K562 (cell line): ENCODE measurements at regions not wholly inside any gene's neighbourhood (a gene's known extent, or its start where the extent isn't known, plus 50 kb on each side); places are given as distances from the start of the nearest gene placed in this dataset.

Experiments
- ATAC-seq: fragments of 200-7000 bp; cut with Tn5 transposase; 3 replicates; pipeline ENCODE4 v1.9.1; 2020; ENCODE audit warnings: moderate library complexity
- BruUV-seq: library from RNA; stranded (reverse); fragments of 400-500 nt; replicated peaks from 2 replicates; lab custom pipeline; 2021; lab: Mats Ljungman, UMichigan
- CTCF ChIA-PET: fragments of 300-600 bp; formaldehyde crosslinking; extraction: SDS; loops from one replicate; lab custom pipeline; 2021; ENCODE audit warnings: low intra/inter-chr PET ratio; lab: Yijun Ruan, JAX
- POLR2A ChIA-PET: fragments of 300-600, 350-650 bp; sonication (Branson Sonifier 250); formaldehyde crosslinking; extraction: SDS; loops from one replicate; lab custom pipeline; 2021; ENCODE audit warnings: antibody characterized with exemption, inconsistent platforms; lab: Yijun Ruan, JAX
- DNase-seq, 4 experiments: peaks; one replicate each; pipeline versions ENCODE4 v3.0.0 to v3.0.0-alpha.2; 2011 to 2018; ENCODE audit warnings: low spot score in 3 of 4, mixed read lengths in 3 of 4; ENCODE audit errors: extremely low read depth in 1 of 4
- FAIRE-seq: peaks from 2 replicates; lab custom pipeline; 2011; peaks lifted over from hg19 to GRCh38; lab: Jason Lieb, UNC
- H2AFZ ChIP-seq: 2 replicates; pipeline ENCODE4 v1.6.0; 2011; ENCODE audit warnings: low read depth, low read length, control low read depth, inconsistent platforms
- H3K27ac ChIP-seq: fragments of 200-600 bp; 3 replicates; pipeline ENCODE4 v1.8.0; 2011; ENCODE audit warnings: low read depth, mild to moderate bottlenecking, control low read depth, inconsistent platforms, low read length, moderate library complexity, mixed read lengths; ENCODE audit errors: extremely low read depth
- H3K27me3 ChIP-seq, 2 experiments: fragments of 300-600 bp in 1 of 2; 2 replicates in 1 of 2; 3 replicates in 1 of 2; pipeline versions ENCODE4 v1.6.0 to v1.8.0; 2011; ENCODE audit warnings: inconsistent platforms in 2 of 2, low read length in 2 of 2, mild to moderate bottlenecking in 1 of 2, mixed read lengths in 1 of 2, moderate library complexity in 1 of 2; ENCODE audit not compliant: control insufficient read depth in 2 of 2, insufficient read depth in 2 of 2
- H3K36me3 ChIP-seq: fragments of 300-600 bp; 3 replicates; pipeline ENCODE4 v1.8.0; 2011; ENCODE audit warnings: mild to moderate bottlenecking, low read length, inconsistent platforms; ENCODE audit not compliant: control insufficient read depth, insufficient read depth
- H3K4me1 ChIP-seq, 2 experiments: fragments of 200-600 bp in 1 of 2; replicated peaks in 1 of 2; 2 replicates in 1 of 2; 3 replicates in 1 of 2; pipeline versions ENCODE4 v1.5.1 to v1.8.0; 2011; ENCODE audit warnings: inconsistent platforms in 2 of 2, low read length in 2 of 2, mild to moderate bottlenecking in 1 of 2, mixed read lengths in 1 of 2, moderate library complexity in 1 of 2; ENCODE audit not compliant: control insufficient read depth in 2 of 2, insufficient read depth in 2 of 2
- H3K4me2 ChIP-seq: 2 replicates; pipeline ENCODE4 v1.6.1; 2011; ENCODE audit warnings: low read length, control low read depth, inconsistent platforms, mixed read lengths; ENCODE audit not compliant: insufficient read depth
- H3K4me3 ChIP-seq: fragments of 200-600 bp; sonication (generic), shearing (Covaris generic); 2 replicates; pipeline ENCODE4 v1.5.1; 2016; ENCODE audit warnings: control low read depth, inconsistent platforms
- H3K79me2 ChIP-seq: fragments of 200-600 bp; 3 replicates; pipeline ENCODE4 v1.8.0; 2011; ENCODE audit warnings: low read length, inconsistent platforms; ENCODE audit not compliant: control insufficient read depth, insufficient read depth
- H3K9ac ChIP-seq, 2 experiments: 2 replicates each; pipeline versions ENCODE4 v1.6.0 to v1.6.1; 2011; ENCODE audit warnings: low read depth in 2 of 2, low read length in 2 of 2, control low read depth in 1 of 2, inconsistent platforms in 1 of 2, mild to moderate bottlenecking in 1 of 2, mixed read lengths in 1 of 2; ENCODE audit not compliant: insufficient read depth in 1 of 2
- H3K9me1 ChIP-seq: one replicate; pipeline ENCODE4 v1.6.0; 2011; ENCODE audit warnings: inconsistent platforms, mild to moderate bottlenecking, low read length, moderate library complexity; ENCODE audit not compliant: control insufficient read depth, insufficient read depth
- H3K9me3 ChIP-seq: replicated peaks from 2 replicates; pipeline ENCODE4 v1.5.1; 2011; ENCODE audit warnings: low read depth, low read length, inconsistent platforms; ENCODE audit not compliant: control insufficient read depth, insufficient read depth
- H4K20me1 ChIP-seq: replicated peaks from 2 replicates; pipeline ENCODE4 v1.6.1; 2011; ENCODE audit warnings: low read length, inconsistent platforms, mixed read lengths; ENCODE audit not compliant: control insufficient read depth, insufficient read depth
- C11orf30 ChIP-seq: fragments of 450-650 bp; IDR thresholded peaks from 2 replicates; pipeline ENCODE4 v1.6.1; 2016; ENCODE audit warnings: low read depth, mild to moderate bottlenecking
- MAFF ChIP-seq: IDR thresholded peaks from 2 replicates; pipeline ENCODE4 v1.6.1; 2012; ENCODE audit warnings: low read length, improper control_type of control experiment
- MAFG ChIP-seq: fragments of 450-650 bp; conservative IDR thresholded peaks from 2 replicates; pipeline ENCODE4 v1.6.1; 2016; ENCODE audit warnings: missing genetic modification characterization, missing compliant biosample characterization
- MAFK ChIP-seq: IDR thresholded peaks from 2 replicates; pipeline ENCODE4 v1.6.1; 2011; ENCODE audit warnings: low read length, improper control_type of control experiment
- NFE2 ChIP-seq: IDR thresholded peaks from 2 replicates; pipeline ENCODE4 v1.6.1; 2014; ENCODE audit warnings: antibody characterized with exemption, low read depth
- NFIX ChIP-seq: fragments of 250-450 bp; sonication (Bioruptor Pico); IDR thresholded peaks from 2 replicates; pipeline ENCODE4 v1.4.0; 2020; ENCODE audit warnings: low read depth, mild to moderate bottlenecking, moderate library complexity
- SMARCA5 ChIP-seq: fragments of 450-650 bp; IDR thresholded peaks from 2 replicates; pipeline ENCODE4 v1.6.1; 2016
- SUPT5H ChIP-seq: fragments of 450-650 bp; IDR thresholded peaks from 2 replicates; pipeline ENCODE4 v1.6.1; 2016
- ZNF316 ChIP-seq: fragments of 450-650 bp; IDR thresholded peaks from 2 replicates; pipeline ENCODE4 v1.6.1; 2016
- ZNF57 ChIP-seq: fragments of 450-650 bp; formaldehyde crosslinking; IDR thresholded peaks from 2 replicates; pipeline ENCODE4 v1.4.0; 2020; ENCODE audit warnings: mild to moderate bottlenecking, moderate library complexity
- WGBS: fragments of 100-300 bp; shearing (Covaris generic); methylation state at CpG from one replicate; pipeline ENCODE4 v1.1.6; 2016; ENCODE audit warnings: low coverage, mixed read lengths; ENCODE audit not compliant: insufficient coverage; ENCODE audit errors: missing lambda C conversion rate; 5-methylcytosine and 5-hydroxymethylcytosine counted together
- in situ Hi-C: fragments of 300-500 bp; cut with MboI; formaldehyde crosslinking; loops from 4 replicates; pipeline ENCODE4 v1.15.0; 2018; ENCODE audit warnings: inconsistent platforms, mixed read lengths
- intact Hi-C: fragments of 100-400 bp; cut with micrococcal nuclease; formaldehyde crosslinking; loops from 2 replicates; pipeline ENCODE4 v1.14.2; 2022
- TF ChIP-seq, protein P1 (sequence below), 2 experiments: IDR thresholded peaks; 2 replicates each; pipeline ENCODE4 v1.6.1; 2011; ENCODE audit warnings: borderline replicate concordance in 1 of 2, control low read depth in 1 of 2, low read depth in 1 of 2, low read length in 1 of 2, mild to moderate bottlenecking in 1 of 2, mixed read lengths in 1 of 2, moderate library complexity in 1 of 2; ENCODE audit not compliant: insufficient read depth in 1 of 2, insufficient read length in 1 of 2, poor library complexity in 1 of 2, severe bottlenecking in 1 of 2; ENCODE audit errors: extremely low read depth in 1 of 2
- TF ChIP-seq, protein P2 (sequence below): sonication (generic); formaldehyde crosslinking; IDR thresholded peaks from 2 replicates; pipeline ENCODE4 v1.9.0; 2022; ENCODE audit warnings: mild to moderate bottlenecking, missing genetic modification reagents
- TF ChIP-seq, protein P3 (sequence below): fragments of 450-650 bp; IDR thresholded peaks from 2 replicates; pipeline ENCODE4 v1.6.1; 2017; ENCODE audit warnings: antibody characterized with exemption

DNA sequence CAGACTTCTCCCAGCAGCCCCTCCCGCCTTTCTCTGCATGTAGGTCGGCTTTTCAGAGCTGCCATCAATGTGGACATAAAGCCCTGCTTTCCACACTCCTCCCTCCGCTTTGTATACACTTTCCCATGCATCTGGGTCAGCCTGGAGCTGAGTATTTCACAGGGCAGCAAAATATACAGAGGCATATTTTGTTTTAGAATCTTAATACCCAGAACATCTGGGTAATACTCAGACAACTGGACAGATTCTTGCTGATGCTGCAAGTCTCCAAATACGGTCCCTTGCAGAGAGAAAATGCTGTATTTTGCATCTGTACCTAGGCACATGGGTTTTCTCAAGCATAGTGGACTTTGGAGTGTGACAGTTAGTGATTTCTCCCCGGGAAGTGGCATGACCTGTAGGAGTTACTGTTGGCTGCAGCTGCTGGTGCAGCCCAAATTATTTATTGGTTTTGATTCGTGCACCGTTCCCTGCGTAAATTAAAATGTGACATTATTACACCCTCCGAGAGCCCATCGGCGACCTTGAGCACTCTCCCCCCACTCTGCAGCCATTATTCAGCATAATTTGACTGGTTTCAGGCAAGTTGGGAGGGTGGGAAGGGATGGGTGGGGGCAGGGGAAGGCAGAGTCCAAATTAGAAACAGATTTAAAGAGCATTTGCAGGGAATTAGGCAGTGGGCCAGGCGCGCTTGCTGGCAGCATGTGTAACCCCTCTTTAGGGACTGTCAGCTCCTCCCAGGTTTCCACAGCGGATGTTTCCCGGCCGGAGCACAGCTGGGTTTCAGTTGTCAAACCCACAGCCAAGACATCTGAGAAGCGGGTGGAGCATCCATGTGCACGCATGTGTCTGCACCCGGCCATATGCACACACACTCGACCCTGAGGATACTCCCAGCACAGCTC, 100.8 kb downstream of the CPN2 start:
- H3K9me3 ChIP-seq: no peaks in the 10 kb centered on the region
- H3K27ac ChIP-seq: no peak overlapping the region
- in situ Hi-C loops: no loop called here
- no peaks in the 10 kb centered on the region for H4K20me1 ChIP-seq
- peak overlapping the region; percentile 66 for H2AFZ ChIP-seq
- H3K4me3 ChIP-seq: no peak overlapping the region
- H3K27me3 ChIP-seq: no peaks in the 10 kb centered on the region; a peak in 1 of 5 replicates
- no TSS peak for BruUV-seq
- whole genome bisulfite sequencing: 40% methylated on average over 17 of the region's 20 CpGs
- FAIRE-seq (no peak), DNase-seq (no peak), ATAC-seq (no peak)
- H3K9ac ChIP-seq: peak overlapping the region in 1 of 2 experiments; percentile 45; a peak in 2 of 4 replicates
- no peaks in the 10 kb centered on the region for H3K36me3 ChIP-seq
- TF ChIP-seq ZNF316 (peak; percentile 79), C11orf30 (peak; percentile 64; the same call in 1 of the 2 replicates), MAFK (peak; percentile 39; the same call in 1 of the 2 replicates), MAFG (tag) (peak; percentile 54), MAFF (0 out of 2 replicates have a peak, but pooled peaks have one; percentile 22), SUPT5H (no peak), NFE2 (peak; percentile 52; the same call in 1 of the 2 replicates), SMARCA5 (no peak), NFIX (CRISPR knock-in tag) (no peak), ZNF57 (CRISPR knock-in tag) (no peak)
- TF ChIP-seq, protein P1, sequence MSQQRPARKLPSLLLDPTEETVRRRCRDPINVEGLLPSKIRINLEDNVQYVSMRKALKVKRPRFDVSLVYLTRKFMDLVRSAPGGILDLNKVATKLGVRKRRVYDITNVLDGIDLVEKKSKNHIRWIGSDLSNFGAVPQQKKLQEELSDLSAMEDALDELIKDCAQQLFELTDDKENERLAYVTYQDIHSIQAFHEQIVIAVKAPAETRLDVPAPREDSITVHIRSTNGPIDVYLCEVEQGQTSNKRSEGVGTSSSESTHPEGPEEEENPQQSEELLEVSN (IDR thresholded peaks at IDR 0.05; ENCODE audit: borderline replicate concordance in 1 of 2, extremely low read depth in 1 of 2, insufficient read depth in 1 of 2, insufficient read length in 1 of 2, low read depth in 1 of 2, low read length in 1 of 2, poor library complexity in 1 of 2, severe bottlenecking in 1 of 2): peak in 1 of 2 experiments; percentile 19
- TF ChIP-seq, protein P2, sequence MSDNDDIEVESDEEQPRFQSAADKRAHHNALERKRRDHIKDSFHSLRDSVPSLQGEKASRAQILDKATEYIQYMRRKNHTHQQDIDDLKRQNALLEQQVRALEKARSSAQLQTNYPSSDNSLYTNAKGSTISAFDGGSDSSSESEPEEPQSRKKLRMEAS (CRISPR knock-in tag): no peak
- TF ChIP-seq, protein P3, sequence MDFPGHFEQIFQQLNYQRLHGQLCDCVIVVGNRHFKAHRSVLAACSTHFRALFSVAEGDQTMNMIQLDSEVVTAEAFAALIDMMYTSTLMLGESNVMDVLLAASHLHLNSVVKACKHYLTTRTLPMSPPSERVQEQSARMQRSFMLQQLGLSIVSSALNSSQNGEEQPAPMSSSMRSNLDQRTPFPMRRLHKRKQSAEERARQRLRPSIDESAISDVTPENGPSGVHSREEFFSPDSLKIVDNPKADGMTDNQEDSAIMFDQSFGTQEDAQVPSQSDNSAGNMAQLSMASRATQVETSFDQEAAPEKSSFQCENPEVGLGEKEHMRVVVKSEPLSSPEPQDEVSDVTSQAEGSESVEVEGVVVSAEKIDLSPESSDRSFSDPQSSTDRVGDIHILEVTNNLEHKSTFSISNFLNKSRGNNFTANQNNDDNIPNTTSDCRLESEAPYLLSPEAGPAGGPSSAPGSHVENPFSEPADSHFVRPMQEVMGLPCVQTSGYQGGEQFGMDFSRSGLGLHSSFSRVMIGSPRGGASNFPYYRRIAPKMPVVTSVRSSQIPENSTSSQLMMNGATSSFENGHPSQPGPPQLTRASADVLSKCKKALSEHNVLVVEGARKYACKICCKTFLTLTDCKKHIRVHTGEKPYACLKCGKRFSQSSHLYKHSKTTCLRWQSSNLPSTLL: no peak
- intact Hi-C loops: no loop called here
- H3K9me1 ChIP-seq: no peaks in the 10 kb centered on the region
- peaks cover 33 to 43% of the 10 kb centered on the region in 2 experiments for H3K4me1 ChIP-seq
- no peaks in the 10 kb centered on the region for H3K79me2 ChIP-seq
- H3K4me2 ChIP-seq: peak overlapping the region; percentile 33; the same call in 1 of the 2 replicates
- ChIA-PET POLR2A (no interaction called here), CTCF (interaction anchor here (0.6 kb wide), 1 partner anchor 466 kb away, joined by 3 read pairs; no protein-coding TSS in a partner anchor)
